ENCODE measurements at regions not wholly inside any gene's neighbourhood (a gene's known extent, or its start where the extent isn't known, plus 50 kb on each side); places are given as distances from the start of the nearest gene placed in this dataset.

DNA sequence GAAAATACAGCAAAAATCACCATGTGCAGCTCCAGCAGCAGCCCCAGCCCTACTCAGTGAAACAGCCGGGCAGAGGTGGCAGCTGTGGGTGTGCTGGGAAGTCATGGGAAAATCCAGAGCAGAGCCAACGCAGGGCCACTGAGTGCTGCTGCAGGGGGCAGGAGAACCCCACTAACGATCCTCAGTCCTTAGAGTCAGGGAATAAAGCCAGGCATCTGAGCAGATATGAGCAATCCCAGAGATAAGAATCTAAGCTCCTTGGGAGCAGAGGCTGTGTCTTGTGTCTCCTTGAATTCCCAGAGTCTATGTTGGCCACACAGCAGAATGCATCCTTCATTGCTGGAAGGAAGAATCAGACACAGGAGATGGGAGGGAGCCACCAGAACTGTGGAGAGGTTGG, 493.1 kb upstream of the MAP3K7 start:
- H3K27ac ChIP-seq (replicated peaks), result no peak overlapping the region
- H3K4me3 ChIP-seq (replicated peaks; ENCODE audit: insufficient read depth, low read length), result no peak overlapping the region
- TF ChIP-seq POLR2AphosphoS5 (IDR thresholded peaks at IDR 0.05; ENCODE audit: low read depth) (no peak), GABPA (IDR thresholded peaks at IDR 0.05; ENCODE audit: low read depth) (no peak), SPI1 (IDR thresholded peaks at IDR 0.05; ENCODE audit: borderline replicate concordance, low read depth) (no peak)
- TF ChIP-seq, protein P1, sequence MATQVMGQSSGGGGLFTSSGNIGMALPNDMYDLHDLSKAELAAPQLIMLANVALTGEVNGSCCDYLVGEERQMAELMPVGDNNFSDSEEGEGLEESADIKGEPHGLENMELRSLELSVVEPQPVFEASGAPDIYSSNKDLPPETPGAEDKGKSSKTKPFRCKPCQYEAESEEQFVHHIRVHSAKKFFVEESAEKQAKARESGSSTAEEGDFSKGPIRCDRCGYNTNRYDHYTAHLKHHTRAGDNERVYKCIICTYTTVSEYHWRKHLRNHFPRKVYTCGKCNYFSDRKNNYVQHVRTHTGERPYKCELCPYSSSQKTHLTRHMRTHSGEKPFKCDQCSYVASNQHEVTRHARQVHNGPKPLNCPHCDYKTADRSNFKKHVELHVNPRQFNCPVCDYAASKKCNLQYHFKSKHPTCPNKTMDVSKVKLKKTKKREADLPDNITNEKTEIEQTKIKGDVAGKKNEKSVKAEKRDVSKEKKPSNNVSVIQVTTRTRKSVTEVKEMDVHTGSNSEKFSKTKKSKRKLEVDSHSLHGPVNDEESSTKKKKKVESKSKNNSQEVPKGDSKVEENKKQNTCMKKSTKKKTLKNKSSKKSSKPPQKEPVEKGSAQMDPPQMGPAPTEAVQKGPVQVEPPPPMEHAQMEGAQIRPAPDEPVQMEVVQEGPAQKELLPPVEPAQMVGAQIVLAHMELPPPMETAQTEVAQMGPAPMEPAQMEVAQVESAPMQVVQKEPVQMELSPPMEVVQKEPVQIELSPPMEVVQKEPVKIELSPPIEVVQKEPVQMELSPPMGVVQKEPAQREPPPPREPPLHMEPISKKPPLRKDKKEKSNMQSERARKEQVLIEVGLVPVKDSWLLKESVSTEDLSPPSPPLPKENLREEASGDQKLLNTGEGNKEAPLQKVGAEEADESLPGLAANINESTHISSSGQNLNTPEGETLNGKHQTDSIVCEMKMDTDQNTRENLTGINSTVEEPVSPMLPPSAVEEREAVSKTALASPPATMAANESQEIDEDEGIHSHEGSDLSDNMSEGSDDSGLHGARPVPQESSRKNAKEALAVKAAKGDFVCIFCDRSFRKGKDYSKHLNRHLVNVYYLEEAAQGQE (IDR thresholded peaks at IDR 0.05; ENCODE audit: insufficient replicate concordance, low read depth), result no peak
- DNase-seq (ENCODE audit: low read depth in 1 of 2, low spot score in 1 of 2), result no peak
- no peaks in the 10 kb centered on the region for H3K27me3 ChIP-seq (ENCODE audit: insufficient read depth, poor library complexity, severe bottlenecking)

DNA sequence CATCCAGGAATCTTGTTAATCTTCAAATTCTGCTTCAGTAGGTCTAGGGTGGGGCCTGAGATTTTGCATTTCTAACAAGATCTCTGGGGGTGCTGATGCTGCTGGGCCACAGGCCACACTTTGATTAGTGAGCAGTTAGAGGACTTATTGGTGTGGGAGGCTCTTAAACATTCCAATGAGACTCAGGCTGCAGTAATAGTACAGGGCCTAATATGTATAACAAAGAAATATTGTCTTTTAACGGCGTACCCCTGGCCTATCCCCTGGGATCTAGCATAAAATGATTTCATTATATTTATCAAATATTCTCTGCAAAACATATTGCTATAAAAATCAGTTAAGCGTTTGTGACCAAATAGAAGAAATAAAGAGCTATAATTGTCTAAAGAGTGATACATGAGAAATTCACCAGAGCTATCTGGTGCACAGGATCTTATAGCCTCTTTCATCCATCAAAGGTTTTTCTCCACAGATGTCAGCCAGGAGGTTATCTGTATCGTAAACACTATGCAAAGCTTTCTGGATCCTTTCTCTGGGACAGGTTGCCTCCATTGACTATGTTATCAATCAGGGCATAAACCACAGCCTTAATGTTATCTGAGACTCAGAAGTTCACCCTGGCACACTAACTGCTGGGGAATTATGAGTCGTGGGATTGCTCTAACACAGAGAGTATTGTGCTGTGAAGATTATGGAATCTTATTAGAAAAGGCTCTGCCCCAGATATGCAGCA, 488.5 kb upstream of the MAP3K7 start:
- TF ChIP-seq, protein P1 (IDR thresholded peaks at IDR 0.05; ENCODE audit: insufficient replicate concordance, low read depth), result no peak
- TF ChIP-seq POLR2AphosphoS5 (IDR thresholded peaks at IDR 0.05; ENCODE audit: low read depth) (no peak), GABPA (IDR thresholded peaks at IDR 0.05; ENCODE audit: low read depth) (no peak), SPI1 (IDR thresholded peaks at IDR 0.05; ENCODE audit: borderline replicate concordance, low read depth) (no peak)
- TF ChIP-seq, protein P2, sequence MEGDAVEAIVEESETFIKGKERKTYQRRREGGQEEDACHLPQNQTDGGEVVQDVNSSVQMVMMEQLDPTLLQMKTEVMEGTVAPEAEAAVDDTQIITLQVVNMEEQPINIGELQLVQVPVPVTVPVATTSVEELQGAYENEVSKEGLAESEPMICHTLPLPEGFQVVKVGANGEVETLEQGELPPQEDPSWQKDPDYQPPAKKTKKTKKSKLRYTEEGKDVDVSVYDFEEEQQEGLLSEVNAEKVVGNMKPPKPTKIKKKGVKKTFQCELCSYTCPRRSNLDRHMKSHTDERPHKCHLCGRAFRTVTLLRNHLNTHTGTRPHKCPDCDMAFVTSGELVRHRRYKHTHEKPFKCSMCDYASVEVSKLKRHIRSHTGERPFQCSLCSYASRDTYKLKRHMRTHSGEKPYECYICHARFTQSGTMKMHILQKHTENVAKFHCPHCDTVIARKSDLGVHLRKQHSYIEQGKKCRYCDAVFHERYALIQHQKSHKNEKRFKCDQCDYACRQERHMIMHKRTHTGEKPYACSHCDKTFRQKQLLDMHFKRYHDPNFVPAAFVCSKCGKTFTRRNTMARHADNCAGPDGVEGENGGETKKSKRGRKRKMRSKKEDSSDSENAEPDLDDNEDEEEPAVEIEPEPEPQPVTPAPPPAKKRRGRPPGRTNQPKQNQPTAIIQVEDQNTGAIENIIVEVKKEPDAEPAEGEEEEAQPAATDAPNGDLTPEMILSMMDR (IDR thresholded peaks at IDR 0.05; ENCODE audit: insufficient read depth, low read length), result no peak
- Histone ChIP-seq H3K27ac (replicated peaks) (no peak overlapping the region), H3K27me3 (ENCODE audit: insufficient read depth, poor library complexity, severe bottlenecking) (no peaks in the 10 kb centered on the region), H3K4me3 (replicated peaks; ENCODE audit: insufficient read depth, low read length) (no peak overlapping the region)
- DNase-seq (ENCODE audit: low read depth in 1 of 2, low spot score in 1 of 2), result no peak

DNA sequence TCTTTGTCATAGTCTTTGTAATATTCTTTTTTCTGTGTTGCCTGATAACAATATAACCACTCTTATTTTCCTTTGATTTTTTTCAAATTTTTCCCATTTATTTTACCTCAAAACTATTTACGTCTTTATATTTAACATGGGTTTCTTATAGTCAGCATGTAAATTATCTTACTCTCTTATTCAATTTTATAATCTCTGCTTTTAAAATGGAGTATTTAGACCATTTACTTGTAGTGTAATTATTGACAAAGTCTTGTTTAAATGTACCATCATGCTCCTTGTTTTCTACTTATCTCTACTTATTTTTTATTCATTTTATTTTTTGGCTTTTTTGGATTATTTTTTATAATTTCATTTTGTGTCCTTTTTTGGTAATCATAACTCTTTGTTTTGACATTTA, 476.5 kb upstream of the MAP3K7 start:
- DNase-seq (ENCODE audit: low read depth in 1 of 2, low spot score in 1 of 2), result no peak
- Histone ChIP-seq H3K27ac (replicated peaks) (no peak overlapping the region), H3K4me3 (replicated peaks; ENCODE audit: insufficient read depth, low read length) (no peak overlapping the region), H3K27me3 (ENCODE audit: insufficient read depth, poor library complexity, severe bottlenecking) (no peaks in the 10 kb centered on the region)
- TF ChIP-seq SPI1 (IDR thresholded peaks at IDR 0.05; ENCODE audit: borderline replicate concordance, low read depth), result no peak
- no peak for TF ChIP-seq POLR2AphosphoS5 (IDR thresholded peaks at IDR 0.05; ENCODE audit: low read depth)
- TF ChIP-seq, protein P1 (IDR thresholded peaks at IDR 0.05; ENCODE audit: insufficient replicate concordance, low read depth), result no peak
- no peak for TF ChIP-seq GABPA (IDR thresholded peaks at IDR 0.05; ENCODE audit: low read depth)
- TF ChIP-seq, protein P2 (IDR thresholded peaks at IDR 0.05; ENCODE audit: insufficient read depth, low read length), result no peak
